ENCODE measurements at regions not wholly inside any gene's neighbourhood (a gene's known extent, or its start where the extent isn't known, plus 50 kb on each side); places are given as distances from the start of the nearest gene placed in this dataset.

GRCh38 chr18:44047585-44047984 is 633.1 kb upstream of the SETBP1 start:
- TF ChIP-seq CTCF (IDR thresholded peaks at IDR 0.05), result no peak
- no peak for TF ChIP-seq ZFX (IDR thresholded peaks at IDR 0.05; ENCODE audit: borderline replicate concordance)
